ENCODE measurements at regions not wholly inside any gene's neighbourhood (a gene's known extent, or its start where the extent isn't known, plus 50 kb on each side); places are given as distances from the start of the nearest gene placed in this dataset.
"Not testable (repeated sequence)": the region's sequence is repeated elsewhere in the genome, so short reads cannot be mapped to it uniquely, and the experiment has no call there.

DNA sequence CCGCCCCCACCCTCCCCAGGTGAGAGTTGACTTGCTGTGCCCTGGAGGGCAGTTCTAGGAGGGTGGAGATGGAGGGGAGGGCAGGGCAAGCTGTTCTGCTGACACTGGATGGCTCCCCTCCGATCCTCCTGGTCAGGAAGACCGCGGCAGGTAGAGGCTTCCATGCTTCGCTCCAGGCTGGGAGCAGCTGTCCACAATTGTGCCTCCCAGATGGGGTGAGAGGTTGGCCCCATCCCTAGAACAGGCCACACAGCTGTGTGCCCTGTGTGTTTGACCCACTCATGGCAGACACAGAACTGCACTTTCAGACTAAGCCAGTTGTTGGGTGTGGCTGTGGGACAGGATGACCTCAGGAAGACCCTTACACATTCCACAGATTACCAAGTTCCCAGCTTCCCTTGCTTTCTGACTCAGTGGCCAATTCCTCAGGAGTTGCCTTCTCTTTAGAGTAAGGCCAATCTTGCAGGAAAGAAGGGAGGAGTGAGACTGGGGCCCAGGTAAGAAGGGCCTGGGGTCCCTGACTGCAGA, 72.1 kb upstream of the HSPA9 start:
- DNase-seq: no peak

DNA sequence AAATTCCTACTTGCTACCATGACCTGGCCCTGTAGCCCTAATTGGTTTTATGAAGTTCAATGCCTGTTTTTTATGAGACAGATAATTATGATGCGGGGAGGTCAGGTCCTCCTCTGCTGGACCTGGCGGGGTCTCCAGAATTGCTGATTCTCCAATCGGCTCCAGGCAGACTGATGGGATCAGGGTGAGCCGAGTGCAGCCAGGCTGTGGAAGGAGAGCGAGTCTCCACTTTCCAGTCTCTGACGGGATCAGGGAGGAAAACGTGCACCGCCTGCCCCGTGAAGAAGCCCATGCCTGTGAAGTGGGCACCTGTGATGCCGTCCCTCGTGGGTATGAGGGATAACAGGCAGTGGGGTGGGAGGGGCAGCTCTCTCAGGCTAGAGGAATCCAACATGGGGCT, 71.5 kb upstream of the HSPA9 start:
- DNase-seq: no peak

DNA sequence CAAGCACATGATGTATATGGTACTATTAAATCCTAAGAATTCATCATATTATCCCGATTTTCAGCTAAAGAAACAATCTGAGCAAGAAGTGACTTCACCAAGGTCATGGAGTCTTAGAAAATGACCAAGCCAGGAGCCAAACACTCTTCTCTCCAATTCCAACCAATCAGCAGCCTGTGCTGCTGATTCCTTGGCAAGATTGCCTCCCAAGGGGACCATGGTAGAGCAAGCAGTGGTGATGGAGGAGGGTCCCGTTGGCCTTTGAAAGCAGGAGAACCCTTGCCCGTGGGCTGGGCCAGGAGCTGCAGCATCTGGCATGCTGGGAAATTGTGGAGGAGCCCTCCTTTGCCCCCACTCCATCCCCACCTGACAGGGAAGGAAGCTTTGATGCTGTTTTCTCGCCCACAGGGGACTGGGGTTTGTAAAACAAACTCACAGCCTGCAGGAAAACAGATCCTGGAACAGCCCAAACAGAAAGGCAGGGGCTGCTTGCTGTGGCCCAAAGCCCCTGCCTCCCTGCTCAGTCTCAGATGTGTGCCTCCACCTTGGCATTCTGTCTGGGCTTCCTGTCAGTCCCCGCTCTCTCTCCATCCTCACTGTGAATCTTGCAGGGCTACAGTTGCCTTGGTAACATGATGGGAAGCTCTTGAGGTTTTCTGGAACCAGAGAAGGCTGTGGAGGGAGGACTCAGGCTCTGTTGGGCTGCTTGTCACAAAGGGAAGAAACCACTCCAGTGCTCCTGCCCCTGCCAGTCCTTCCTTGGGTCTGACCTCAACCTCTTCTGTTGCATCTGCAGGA, 70.8 kb upstream of the HSPA9 start:
- DNase-seq: no peak

DNA sequence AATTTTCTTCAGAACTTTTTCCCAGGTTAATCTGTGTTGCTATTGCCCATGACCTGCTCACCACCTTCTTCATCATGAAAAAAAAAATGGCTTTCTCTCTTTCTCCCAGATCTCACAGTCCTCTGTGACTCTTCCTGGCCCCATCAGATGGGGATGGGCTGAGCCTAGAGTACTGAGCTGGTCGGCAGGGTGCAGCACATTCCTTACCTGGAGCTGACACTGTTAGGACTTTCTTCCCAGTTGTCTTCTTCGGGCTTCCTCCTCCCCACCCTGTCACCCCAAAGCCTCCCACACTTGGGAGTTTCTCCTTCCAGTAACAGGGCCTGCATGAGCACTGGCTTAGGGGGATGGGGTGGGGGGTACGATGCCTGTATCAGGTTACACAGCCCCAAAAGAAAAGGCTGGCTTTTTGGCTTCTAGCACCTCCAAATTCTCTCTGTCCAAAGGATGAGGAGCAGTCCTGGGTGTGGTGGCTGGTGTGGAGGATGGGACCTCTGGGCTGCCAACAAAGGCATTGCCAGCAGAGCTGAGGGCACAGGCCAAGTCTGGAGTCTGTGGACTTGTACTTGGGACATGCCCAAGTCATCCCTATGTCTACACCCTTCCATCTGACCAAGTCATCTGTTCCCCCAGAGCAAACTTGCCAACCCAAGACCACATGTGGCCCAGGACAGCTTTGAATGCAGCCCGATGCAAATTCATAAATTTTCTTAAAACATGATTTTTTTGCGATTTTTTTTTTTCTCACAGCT, 68.0 kb upstream of the HSPA9 start:
- DNase-seq: no peak

DNA sequence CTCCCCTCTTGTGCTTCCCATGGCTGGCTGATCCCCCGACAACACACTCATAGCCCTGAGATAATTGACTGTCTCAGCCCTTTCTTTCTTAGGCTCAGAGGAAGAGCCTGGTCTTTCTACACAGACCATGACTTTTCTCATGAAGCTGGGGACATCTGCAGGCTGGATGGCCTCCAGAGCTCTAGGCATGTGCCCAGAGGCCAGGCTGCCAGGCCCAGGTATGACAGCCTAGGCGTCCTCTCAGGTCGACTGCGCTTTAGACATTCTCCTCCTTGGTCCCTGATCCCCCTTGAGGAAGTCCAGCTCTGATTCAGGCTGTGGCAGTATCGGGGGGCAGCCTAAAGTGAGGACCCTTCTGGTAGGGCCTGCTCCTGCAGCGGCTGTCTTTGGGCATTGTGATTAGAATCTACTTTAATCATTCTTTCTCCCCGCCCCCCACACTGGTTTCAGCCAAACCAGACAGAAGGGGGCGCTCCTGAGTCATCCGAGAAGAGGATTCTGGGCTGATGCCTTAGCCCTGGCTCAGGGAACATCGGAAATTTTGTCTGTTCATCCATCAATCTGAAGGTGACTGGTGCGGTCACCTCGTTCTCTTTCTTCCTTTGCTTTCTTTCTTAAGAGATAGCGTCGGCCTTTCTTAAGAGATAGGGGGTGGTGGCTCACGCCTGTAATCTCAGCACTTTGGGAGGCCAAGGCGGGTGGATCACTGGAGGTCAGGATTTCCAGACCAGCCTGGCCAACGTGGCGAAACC, 66.5 kb upstream of the HSPA9 start:
- peak; percentile 64 for DNase-seq

DNA sequence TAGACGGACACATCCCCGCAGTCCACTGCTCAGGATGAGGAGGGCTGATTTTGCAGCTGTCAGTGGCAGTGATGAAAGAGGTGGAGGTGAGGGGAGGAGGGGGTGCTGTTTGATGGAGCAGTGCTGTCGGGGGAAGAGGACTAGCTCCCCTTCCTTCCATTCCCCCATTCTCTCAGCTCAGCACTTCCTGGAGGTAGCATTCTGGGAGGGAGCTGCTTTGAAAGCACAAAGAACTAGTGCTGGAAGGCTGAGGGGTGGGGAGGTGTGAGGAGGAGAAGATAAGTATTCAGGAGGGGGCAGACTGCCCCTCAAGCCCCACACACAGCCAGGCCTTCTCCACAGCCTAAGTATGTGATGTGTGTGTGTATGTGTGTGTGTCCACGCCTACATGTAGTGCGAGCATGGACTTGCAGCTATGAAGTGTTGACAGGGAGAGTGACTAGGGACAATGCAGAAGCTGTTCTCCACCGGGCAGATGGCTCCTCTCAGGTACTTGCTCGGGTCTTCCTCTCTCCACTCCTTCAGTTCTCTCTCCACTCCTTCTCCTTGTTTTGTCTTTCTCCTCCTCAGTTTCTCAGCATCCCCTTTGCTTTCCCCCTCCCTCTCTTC, 65.5 kb upstream of the HSPA9 start:
- no peak for DNase-seq

DNA sequence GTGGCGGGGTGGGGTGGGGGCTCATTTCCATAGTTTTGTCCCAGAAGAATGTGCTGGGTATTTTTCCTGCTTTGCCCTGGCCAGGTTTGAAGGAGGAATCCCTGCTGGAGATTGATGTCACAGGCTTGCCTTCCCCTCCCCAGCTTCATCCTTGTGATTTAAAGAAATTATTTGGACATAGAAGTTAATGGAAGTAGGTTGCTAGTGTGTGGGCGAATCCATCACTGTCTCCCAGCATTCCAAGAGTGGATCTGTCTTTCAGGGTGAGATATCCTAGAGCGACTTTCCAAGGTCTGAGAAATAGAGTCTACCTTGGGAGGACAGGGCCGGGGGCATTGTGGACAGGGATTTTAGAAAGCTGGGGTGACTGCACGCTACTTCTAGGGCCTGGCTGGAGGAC, 64.9 kb upstream of the HSPA9 start:
- DNase-seq: no peak

DNA sequence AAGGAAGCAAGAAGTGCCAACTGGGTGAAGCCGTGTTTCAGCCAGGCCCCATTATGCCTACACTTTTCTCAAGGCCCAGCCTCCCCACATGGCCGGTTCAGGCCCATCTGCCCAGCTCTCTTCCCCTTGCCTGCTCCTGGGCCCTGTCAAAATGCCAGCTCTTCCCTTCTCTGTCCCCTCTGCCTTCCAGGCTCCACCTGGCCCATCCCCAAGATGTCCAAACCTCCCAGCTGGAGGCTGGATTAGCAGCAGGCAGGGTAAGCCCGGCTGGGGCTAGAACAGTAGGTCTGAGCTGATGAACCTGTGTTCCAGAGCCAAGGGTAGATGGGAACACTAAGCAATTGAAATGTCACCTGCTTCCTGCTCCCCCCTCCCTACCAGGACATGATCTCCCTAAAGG, 64.1 kb upstream of the HSPA9 start:
- no peak for DNase-seq

DNA sequence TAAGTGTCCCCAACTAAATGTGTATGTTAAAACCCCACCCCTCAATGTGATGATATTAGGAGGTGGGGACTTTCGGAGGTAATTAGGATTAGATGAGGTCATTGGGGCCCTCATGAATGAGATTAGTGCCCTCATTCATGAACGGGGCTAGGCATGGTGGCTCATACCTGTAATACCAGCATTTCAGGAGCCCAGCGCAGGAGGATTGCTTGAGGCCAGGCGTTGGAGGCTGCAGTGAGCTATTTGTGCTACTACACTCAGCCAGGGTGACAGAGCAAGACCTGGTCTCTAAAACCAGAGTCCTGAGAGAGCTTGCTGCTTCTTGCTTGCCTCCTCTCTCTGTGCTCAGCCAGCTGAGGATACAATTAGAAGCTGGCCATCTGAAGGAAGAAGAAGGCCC, 62.1 kb upstream of the HSPA9 start:
- no peak for DNase-seq

DNA sequence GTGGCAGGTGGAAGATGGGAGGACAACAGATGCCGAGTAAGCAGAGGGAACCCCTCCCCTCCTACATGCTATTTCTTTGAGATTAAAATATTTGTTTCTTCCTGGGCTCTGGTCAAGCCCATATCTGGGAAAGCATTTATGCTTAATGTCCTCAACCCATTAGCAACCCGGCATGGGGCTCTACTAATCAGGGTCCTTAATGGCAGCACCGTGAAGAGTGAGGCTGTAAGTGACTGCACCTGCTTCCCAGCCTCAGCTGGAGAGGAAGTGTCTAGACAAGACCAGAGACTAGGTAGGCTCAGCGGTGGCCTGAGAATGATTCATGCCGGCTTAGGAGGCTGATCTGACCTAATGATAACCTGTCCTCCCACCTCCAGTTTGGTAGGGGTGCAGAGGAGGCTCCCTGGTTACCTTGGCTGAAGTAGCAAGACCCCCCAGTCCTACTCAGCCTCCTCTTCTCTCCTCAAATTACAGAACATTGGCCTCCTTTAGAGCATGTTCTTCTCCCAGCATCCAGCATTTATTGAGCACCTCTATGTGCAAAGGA, 61.3 kb upstream of the HSPA9 start:
- DNase-seq: peak; percentile 49

DNA sequence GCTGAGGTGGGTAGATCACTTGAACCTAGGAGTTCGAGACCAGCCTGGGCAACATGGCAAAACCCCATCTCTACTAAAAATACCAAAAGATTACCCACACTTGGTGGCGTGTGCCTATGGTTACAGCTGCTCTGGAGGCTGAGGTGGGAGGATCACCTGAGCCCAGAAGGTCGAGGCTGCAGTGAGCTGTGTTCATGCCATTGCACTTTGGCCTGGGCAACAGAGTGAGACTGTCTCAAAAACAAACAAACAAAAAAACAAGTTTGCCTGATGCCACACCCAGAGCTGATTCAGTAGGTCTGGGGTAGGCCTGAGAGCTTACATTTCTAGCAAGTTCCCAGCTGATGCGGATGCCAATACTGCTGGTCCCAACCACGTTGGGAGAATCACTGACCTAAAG, 60.5 kb upstream of the HSPA9 start:
- DNase-seq: no peak

DNA sequence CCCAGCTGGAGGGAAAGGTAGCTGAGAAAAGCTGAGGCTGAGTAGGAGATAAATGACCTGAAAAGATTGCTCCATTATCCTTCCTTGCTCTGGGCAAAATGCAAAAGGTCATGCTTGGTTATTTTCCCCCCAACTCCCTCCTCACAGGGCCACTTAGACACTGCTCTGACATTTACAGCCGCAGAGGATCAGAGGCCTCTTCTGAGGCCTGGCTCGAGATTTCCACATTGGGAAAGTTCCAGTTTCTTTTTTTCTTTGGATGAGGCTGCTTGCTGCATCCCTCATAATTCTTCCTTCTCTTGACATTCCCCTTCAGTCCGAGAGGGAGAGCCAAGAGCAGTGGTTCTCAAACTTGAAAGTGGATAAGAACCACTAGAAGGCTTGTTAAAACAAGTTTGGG, 60.1 kb upstream of the HSPA9 start:
- no peak for DNase-seq

DNA sequence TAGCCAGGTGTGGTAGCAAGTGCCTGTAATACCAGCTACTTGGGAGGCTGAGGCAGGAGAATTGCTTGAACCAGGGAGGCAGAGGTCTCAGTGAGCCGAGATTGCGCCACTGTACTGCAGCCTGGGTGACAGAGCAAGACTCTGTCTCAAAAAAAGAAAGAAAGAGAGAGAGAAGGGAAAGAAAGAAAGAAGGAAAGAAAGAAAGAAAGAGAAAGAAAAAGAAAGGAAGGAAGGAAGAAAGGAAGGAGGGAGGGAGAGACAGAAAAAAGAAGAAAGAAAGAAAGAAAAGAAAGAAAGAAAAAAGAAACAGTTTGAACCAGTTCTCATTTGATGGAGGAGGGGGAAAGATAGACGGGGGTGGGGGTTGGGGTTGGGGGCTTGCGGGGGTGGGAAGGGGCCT, 59.6 kb upstream of the HSPA9 start:
- not testable (repeated sequence) for DNase-seq

DNA sequence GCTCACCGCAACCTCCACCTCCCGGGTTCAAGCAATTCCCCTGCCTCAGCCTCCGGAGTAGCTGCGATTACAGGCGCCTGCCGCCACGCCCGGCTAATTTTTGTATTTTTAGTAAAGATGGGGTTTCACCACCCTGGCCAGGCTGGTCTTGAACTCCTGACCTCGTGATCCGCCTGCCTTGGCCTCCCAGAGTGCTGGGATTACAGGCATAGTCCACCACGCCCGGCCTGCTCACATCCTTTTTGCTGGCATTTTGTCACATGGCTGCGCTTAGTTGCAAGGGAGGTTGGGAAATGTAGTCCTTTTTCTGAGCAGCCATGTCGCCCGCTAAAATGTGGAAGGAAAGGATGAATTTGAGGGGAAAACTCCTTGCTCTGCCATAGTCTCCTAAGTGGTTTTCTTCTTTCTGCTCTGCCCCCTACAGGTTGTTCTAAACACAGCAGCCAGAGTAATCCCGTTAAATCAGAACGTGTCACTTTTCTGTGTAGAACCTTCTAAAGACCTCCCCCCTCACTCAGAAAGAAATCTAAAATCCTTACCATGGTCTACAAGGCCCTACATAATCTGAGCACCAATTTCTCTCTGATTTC, 57.8 kb upstream of the HSPA9 start:
- DNase-seq: no peak

DNA sequence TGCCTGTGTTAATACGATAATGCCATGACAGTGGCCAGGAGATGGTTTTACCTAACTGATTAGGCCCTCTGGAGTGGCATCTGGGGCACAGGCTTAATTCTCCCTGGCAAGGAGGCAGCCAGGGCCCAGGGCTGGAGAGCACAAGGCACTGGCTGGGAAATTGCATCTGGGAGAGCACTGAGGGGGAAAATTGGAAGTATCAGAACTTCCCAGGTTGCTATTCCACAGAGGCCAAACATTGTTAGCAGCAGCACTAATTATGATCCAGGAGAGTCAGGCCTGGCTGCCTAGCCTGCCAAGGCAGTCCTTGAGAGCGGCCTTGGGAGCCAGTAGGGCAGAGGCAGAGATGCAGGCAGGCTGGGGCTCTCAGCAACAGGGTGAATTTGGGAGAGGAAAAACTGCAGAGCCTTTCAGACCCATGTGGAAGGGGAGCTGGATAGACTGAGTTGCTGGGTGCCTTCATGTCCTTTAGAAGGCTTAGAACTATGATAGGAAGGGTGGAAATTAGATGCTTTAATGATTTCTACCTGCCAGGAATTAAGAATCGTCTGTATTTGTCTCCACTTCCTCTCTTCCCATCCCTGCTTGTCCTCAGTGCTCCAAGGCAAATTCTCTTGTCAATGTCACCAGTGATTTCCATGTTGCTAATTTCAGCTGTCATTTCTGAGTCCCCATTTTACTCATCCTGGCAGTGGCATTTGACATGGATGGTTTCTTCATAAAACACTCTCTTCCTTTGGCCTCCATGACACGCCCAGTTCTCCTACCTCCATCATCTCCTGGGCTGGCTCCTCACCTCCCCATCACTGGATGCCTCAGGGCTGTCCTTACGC, 56.1 kb upstream of the HSPA9 start:
- DNase-seq: no peak

DNA sequence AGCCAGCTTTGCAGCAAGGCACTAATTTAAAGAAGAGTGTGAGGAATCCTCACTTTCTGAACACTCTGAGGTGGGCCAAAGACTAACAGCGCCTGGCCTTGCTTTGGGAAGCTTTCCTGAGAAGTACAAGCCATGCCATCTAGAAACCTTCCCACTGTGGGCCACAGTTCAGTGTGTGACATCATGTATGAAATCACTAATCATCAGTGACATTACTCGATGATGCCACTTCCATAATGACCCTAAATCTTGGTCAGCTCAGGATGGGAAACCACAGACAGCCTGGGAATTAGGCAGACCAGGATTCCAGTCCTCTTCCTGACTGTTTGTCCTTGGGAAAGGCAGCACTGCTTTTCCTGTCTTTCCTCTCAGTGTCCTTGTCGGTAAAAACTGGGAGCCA, 54.2 kb upstream of the HSPA9 start:
- no peak for DNase-seq

DNA sequence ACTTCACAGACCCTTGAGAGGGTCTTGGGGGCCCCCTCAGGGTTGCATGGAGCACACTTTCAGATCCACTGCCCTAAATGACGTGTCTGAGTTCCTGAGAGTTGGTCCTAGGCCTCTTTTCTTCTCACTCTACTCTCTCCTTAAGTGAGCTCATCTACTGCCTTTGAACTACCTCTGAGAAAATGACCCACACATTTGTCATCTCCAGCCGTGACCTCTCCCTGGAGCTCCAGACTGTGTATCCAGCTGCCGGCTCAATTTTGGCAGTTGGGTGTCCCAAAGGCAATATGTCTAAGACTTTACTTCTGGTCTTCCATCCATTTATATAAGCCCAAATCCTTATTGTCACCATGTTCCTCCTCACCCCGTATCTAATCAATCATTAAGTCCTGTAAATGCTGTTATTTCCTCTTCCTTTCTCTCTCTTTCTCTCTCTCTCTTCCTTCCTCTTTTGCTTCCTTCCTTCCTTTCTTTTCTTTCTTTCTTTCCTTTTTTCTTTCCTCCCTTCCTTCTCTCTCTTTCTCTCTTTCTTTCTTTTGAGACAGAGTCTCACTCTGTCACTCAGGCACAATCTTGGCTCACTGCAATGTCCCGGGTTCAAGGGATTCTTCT, 51.2 kb upstream of the HSPA9 start:
- DNase-seq: no peak

DNA sequence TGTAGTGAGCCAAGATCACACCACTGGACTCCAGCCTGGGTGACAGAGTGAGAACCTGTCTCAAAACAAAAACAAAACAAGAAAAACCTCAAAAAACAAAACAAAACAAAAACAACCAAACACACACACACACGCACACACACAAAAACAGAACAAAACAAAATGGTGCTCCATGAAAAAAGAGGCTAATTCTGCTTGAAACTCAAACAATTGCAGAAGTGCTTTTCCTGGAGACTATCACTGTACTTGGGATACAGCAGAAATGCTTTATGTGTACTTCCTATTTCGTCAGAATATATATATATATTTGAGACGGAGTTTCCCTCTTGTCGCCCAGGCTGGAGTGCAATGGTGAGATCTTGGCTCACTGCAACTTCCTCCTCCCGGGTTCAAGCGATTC, 49.9 kb upstream of the HSPA9 start:
- DNase-seq: no peak

Measured in COR-L47 (cell line).